GF-D8 (cell line): ENCODE measurements at regions not wholly inside any gene's neighbourhood (a gene's known extent, or its start where the extent isn't known, plus 50 kb on each side); places are given as distances from the start of the nearest gene placed in this dataset.

ENCODE experiments used
- DNase-seq: peaks from one replicate; lab custom pipeline; 2025; lab: John Stamatoyannopoulos, UW

GRCh38 chr1:218717575-218717974 lies 372.4 kb downstream of the TGFB2 start:
- DNase-seq = no peak

GRCh38 chr1:218718206-218718605 lies 373.1 kb downstream of the TGFB2 start:
- no peak for DNase-seq

- DNase-seq = no peak
These were observed 373.8 kb downstream of the TGFB2 start for GRCh38 chr1:218718977-218719376.

GRCh38 chr1:218728898-218729565 lies 383.9 kb downstream of the TGFB2 start:
- DNase-seq = no peak

GRCh38 chr1:218735436-218736032 lies 390.4 kb downstream of the TGFB2 start:
- DNase-seq = no peak

GRCh38 chr1:218739426-218739825 lies 394.3 kb downstream of the TGFB2 start:
- no peak for DNase-seq

GRCh38 chr1:218741852-218742251 lies 396.7 kb downstream of the TGFB2 start:
- DNase-seq = no peak

GRCh38 chr1:218742467-218743262 lies 397.5 kb downstream of the TGFB2 start:
- no peak for DNase-seq

- no peak for DNase-seq
These were observed 398.8 kb downstream of the TGFB2 start for GRCh38 chr1:218743861-218744505.

GRCh38 chr1:218748071-218748470 lies 402.9 kb downstream of the TGFB2 start:
- no peak for DNase-seq

GRCh38 chr1:218750216-218750970 lies 405.3 kb downstream of the TGFB2 start:
- no peak for DNase-seq

- no peak for DNase-seq
These were observed 406.2 kb downstream of the TGFB2 start for GRCh38 chr1:218751208-218751948.

- DNase-seq = no peak
These were observed 407.0 kb downstream of the TGFB2 start for GRCh38 chr1:218752126-218752525.

- no peak for DNase-seq
These were observed 409.3 kb downstream of the TGFB2 start for GRCh38 chr1:218754477-218754876.

- DNase-seq = no peak
These were observed 410.0 kb downstream of the TGFB2 start for GRCh38 chr1:218755128-218755527.

GRCh38 chr1:218759795-218760194 lies 413.9 kb upstream of the LYPLAL1 start:
- DNase-seq = no peak

GRCh38 chr1:218760601-218761570 lies 412.8 kb upstream of the LYPLAL1 start:
- DNase-seq = no peak

- no peak for DNase-seq
These were observed 410.1 kb upstream of the LYPLAL1 start for GRCh38 chr1:218763538-218763937.

- DNase-seq = no peak
These were observed 407.9 kb upstream of the LYPLAL1 start for GRCh38 chr1:218765753-218766152.

- no peak for DNase-seq
These were observed 401.7 kb upstream of the LYPLAL1 start for GRCh38 chr1:218771931-218772330.
